Mesendoderm (in vitro differentiated cells): ENCODE measurements at regions not wholly inside any gene's neighbourhood (a gene's known extent, or its start where the extent isn't known, plus 50 kb on each side); places are given as distances from the start of the nearest gene placed in this dataset.

ENCODE experiments used
- DNase-seq: peaks from one replicate; pipeline ENCODE4 v3.0.0; 2013
- H2AK5ac ChIP-seq: 2 replicates; pipeline ENCODE4 v1.6.1; 2013; ENCODE audit warnings: low read length, inconsistent platforms
- H2BK120ac ChIP-seq: 2 replicates; pipeline ENCODE4 v1.6.1; 2013; ENCODE audit warnings: low read depth, mild to moderate bottlenecking, low read length, moderate library complexity, mixed read lengths
- H2BK15ac ChIP-seq: replicated peaks from 2 replicates; pipeline ENCODE4 v1.6.1; 2013; ENCODE audit warnings: low read depth, mild to moderate bottlenecking, moderate library complexity
- H2BK5ac ChIP-seq: 2 replicates; pipeline ENCODE4 v1.6.1; 2013; ENCODE audit warnings: low read length, inconsistent platforms
- H3K18ac ChIP-seq: 2 replicates; pipeline ENCODE4 v1.6.1; 2013; ENCODE audit warnings: mild to moderate bottlenecking, low read length, mixed read lengths
- H3K23ac ChIP-seq: one replicate; pipeline ENCODE4 v1.6.1; 2013; ENCODE audit warnings: low read length
- H3K27ac ChIP-seq: 2 replicates; pipeline ENCODE4 v1.5.1; 2013; ENCODE audit warnings: low read depth, mild to moderate bottlenecking, inconsistent platforms, low read length, moderate library complexity
- H3K27me3 ChIP-seq: 2 replicates; pipeline ENCODE4 v1.6.1; 2013; ENCODE audit warnings: low read length, control low read depth, mild to moderate bottlenecking, inconsistent platforms; ENCODE audit not compliant: insufficient read depth, poor library complexity
- H3K36me3 ChIP-seq: 2 replicates; pipeline ENCODE4 v1.6.1; 2013; ENCODE audit warnings: low read length, inconsistent platforms; ENCODE audit not compliant: control insufficient read depth, insufficient read depth
- H3K4ac ChIP-seq: one replicate; pipeline ENCODE4 v1.6.1; 2013; ENCODE audit warnings: low read depth, mild to moderate bottlenecking, low read length, moderate library complexity
- H3K4me1 ChIP-seq: 2 replicates; pipeline ENCODE4 v1.6.1; 2013; ENCODE audit warnings: low read depth, low read length, inconsistent platforms; ENCODE audit not compliant: control insufficient read depth
- H3K4me2 ChIP-seq: 2 replicates; pipeline ENCODE4 v1.6.1; 2013; ENCODE audit warnings: low read length
- H3K4me3 ChIP-seq: 2 replicates; pipeline ENCODE4 v1.5.1; 2013; ENCODE audit warnings: mild to moderate bottlenecking, low read length
- H3K56ac ChIP-seq: one replicate; pipeline ENCODE4 v1.6.1; 2013; ENCODE audit warnings: low read length
- H3K79me1 ChIP-seq: 2 replicates; pipeline ENCODE4 v1.6.1; 2013; ENCODE audit warnings: low read length, inconsistent platforms
- H3K79me2 ChIP-seq: 2 replicates; pipeline ENCODE4 v1.6.1; 2013; ENCODE audit warnings: mild to moderate bottlenecking, low read length; ENCODE audit not compliant: control insufficient read depth, insufficient read depth
- H3K9ac ChIP-seq: 2 replicates; pipeline ENCODE4 v1.6.1; 2013; ENCODE audit warnings: low read length, inconsistent platforms
- H4K5ac ChIP-seq: one replicate; pipeline ENCODE4 v1.6.1; 2013; ENCODE audit warnings: low read length
- H4K8ac ChIP-seq: one replicate; pipeline ENCODE4 v1.6.1; 2013; ENCODE audit warnings: low read depth, mild to moderate bottlenecking, control low read depth, low read length, moderate library complexity
- WGBS: extraction: QIAGEN DNeasy Blood & Tissue Kit; methylation state at CpG from one replicate; pipeline ENCODE4 v1.1.7; 2013; ENCODE audit warnings: low lambda C conversion rate, missing lambda C conversion rate; ENCODE audit not compliant: insufficient coverage; ENCODE audit errors: extremely low coverage; 5-methylcytosine and 5-hydroxymethylcytosine counted together

GRCh38 chr1:82565546-82565945 is 764.8 kb downstream of the ADGRL2 start:
- Histone ChIP-seq H2BK5ac (no peak overlapping the region), H3K56ac (no peak overlapping the region), H2BK120ac (no peak overlapping the region), H2BK15ac (no peak overlapping the region), H3K23ac (no peak overlapping the region), H3K79me1 (no peaks in the 10 kb centered on the region), H3K4me2 (no peak overlapping the region), H3K9ac (no peak overlapping the region), H3K18ac (no peak overlapping the region), H3K4ac (no peak overlapping the region), H2AK5ac (no peak overlapping the region), H3K4me3 (no peak overlapping the region), H3K79me2 (no peaks in the 10 kb centered on the region), H4K5ac (no peak overlapping the region), H3K36me3 (no peaks in the 10 kb centered on the region), H3K27ac (no peak overlapping the region), H4K8ac (no peak overlapping the region), H3K27me3 (no peaks in the 10 kb centered on the region), H3K4me1 (no peaks in the 10 kb centered on the region)
- no CpG with 5 or more reads among the region's 6 CpGs for WGBS
- no peak for DNase-seq

- Histone ChIP-seq H3K79me2 (no peaks in the 10 kb centered on the region), H3K4me3 (no peak overlapping the region), H3K9ac (no peak overlapping the region), H3K18ac (no peak overlapping the region), H3K4ac (no peak overlapping the region), H4K5ac (no peak overlapping the region), H2BK120ac (no peak overlapping the region), H3K56ac (no peak overlapping the region), H3K23ac (no peak overlapping the region), H2BK15ac (no peak overlapping the region), H4K8ac (no peak overlapping the region), H3K27me3 (no peaks in the 10 kb centered on the region), H2AK5ac (no peak overlapping the region), H3K36me3 (no peaks in the 10 kb centered on the region), H2BK5ac (no peak overlapping the region), H3K79me1 (no peaks in the 10 kb centered on the region), H3K4me2 (no peak overlapping the region), H3K27ac (no peak overlapping the region), H3K4me1 (no peaks in the 10 kb centered on the region)
- peak; percentile 87 for DNase-seq
- WGBS: no CpG with 5 or more reads among the region's 3 CpGs
Measured at GRCh38 chr1:82565146-82565545, 764.4 kb downstream of the ADGRL2 start.

- no peak overlapping the region for H3K23ac ChIP-seq
- no peaks in the 10 kb centered on the region for H3K27me3 ChIP-seq
- no peaks in the 10 kb centered on the region for H3K36me3 ChIP-seq
- no peak overlapping the region for H2BK5ac ChIP-seq
- no peak overlapping the region for H3K9ac ChIP-seq
- H3K79me1 ChIP-seq: no peaks in the 10 kb centered on the region
- no peaks in the 10 kb centered on the region for H3K79me2 ChIP-seq
- WGBS: no CpG with 5 or more reads among the region's 2 CpGs
- no peak overlapping the region for H3K4me2 ChIP-seq
- no peaks in the 10 kb centered on the region for H3K4me1 ChIP-seq
- H3K27ac ChIP-seq: no peak overlapping the region
- no peak overlapping the region for H4K8ac ChIP-seq
- no peak overlapping the region for H3K4ac ChIP-seq
- H2BK15ac ChIP-seq: no peak overlapping the region
- no peak for DNase-seq
- no peak overlapping the region for H4K5ac ChIP-seq
- H2AK5ac ChIP-seq: no peak overlapping the region
- no peak overlapping the region for H3K18ac ChIP-seq
- no peak overlapping the region for H3K56ac ChIP-seq
- H3K4me3 ChIP-seq: no peak overlapping the region
- no peak overlapping the region for H2BK120ac ChIP-seq
Measured at GRCh38 chr1:82564333-82564732, 763.6 kb downstream of the ADGRL2 start.

GRCh38 chr1:82562448-82562847 is 761.7 kb downstream of the ADGRL2 start:
- H3K79me2 ChIP-seq: no peaks in the 10 kb centered on the region
- H3K18ac ChIP-seq: no peak overlapping the region
- DNase-seq: no peak
- WGBS: no CpG with 5 or more reads among the region's 2 CpGs
- H3K27me3 ChIP-seq: no peaks in the 10 kb centered on the region
- no peak overlapping the region for H3K56ac ChIP-seq
- H2BK120ac ChIP-seq: no peak overlapping the region
- no peak overlapping the region for H3K4ac ChIP-seq
- no peaks in the 10 kb centered on the region for H3K4me1 ChIP-seq
- H2AK5ac ChIP-seq: no peak overlapping the region
- no peak overlapping the region for H3K4me3 ChIP-seq
- no peak overlapping the region for H3K23ac ChIP-seq
- no peak overlapping the region for H4K8ac ChIP-seq
- no peak overlapping the region for H3K4me2 ChIP-seq
- H3K27ac ChIP-seq: no peak overlapping the region
- no peaks in the 10 kb centered on the region for H3K79me1 ChIP-seq
- H2BK5ac ChIP-seq: no peak overlapping the region
- H4K5ac ChIP-seq: no peak overlapping the region
- no peak overlapping the region for H2BK15ac ChIP-seq
- no peaks in the 10 kb centered on the region for H3K36me3 ChIP-seq
- no peak overlapping the region for H3K9ac ChIP-seq

GRCh38 chr1:82560566-82560965 is 759.8 kb downstream of the ADGRL2 start:
- H3K4me2 ChIP-seq: no peak overlapping the region
- no peak overlapping the region for H2AK5ac ChIP-seq
- H3K56ac ChIP-seq: no peak overlapping the region
- no peak overlapping the region for H2BK120ac ChIP-seq
- H3K79me1 ChIP-seq: no peaks in the 10 kb centered on the region
- no peak overlapping the region for H4K5ac ChIP-seq
- no peak overlapping the region for H3K4ac ChIP-seq
- no peaks in the 10 kb centered on the region for H3K79me2 ChIP-seq
- H4K8ac ChIP-seq: no peak overlapping the region
- H3K4me1 ChIP-seq: no peaks in the 10 kb centered on the region
- H2BK15ac ChIP-seq: no peak overlapping the region
- H3K4me3 ChIP-seq: no peak overlapping the region
- no peaks in the 10 kb centered on the region for H3K36me3 ChIP-seq
- no peak for DNase-seq
- H3K9ac ChIP-seq: no peak overlapping the region
- no peaks in the 10 kb centered on the region for H3K27me3 ChIP-seq
- no peak overlapping the region for H3K27ac ChIP-seq
- no peak overlapping the region for H3K18ac ChIP-seq
- no peak overlapping the region for H2BK5ac ChIP-seq
- H3K23ac ChIP-seq: no peak overlapping the region

GRCh38 chr1:82555501-82555900 is 754.8 kb downstream of the ADGRL2 start:
- no CpG with 5 or more reads among the region's 1 CpG for WGBS

More at GRCh38 chr1:82555501-82555900, 754.8 kb downstream of the ADGRL2 start:
- H4K5ac ChIP-seq: no peak overlapping the region
- H3K18ac ChIP-seq: no peak overlapping the region
- H2AK5ac ChIP-seq: no peak overlapping the region
- H3K23ac ChIP-seq: no peak overlapping the region
- H3K4me3 ChIP-seq: no peak overlapping the region
- no peaks in the 10 kb centered on the region for H3K27me3 ChIP-seq
- no peak overlapping the region for H3K56ac ChIP-seq
- H2BK15ac ChIP-seq: no peak overlapping the region
- DNase-seq: no peak
- no peaks in the 10 kb centered on the region for H3K79me1 ChIP-seq
- H3K4me1 ChIP-seq: no peaks in the 10 kb centered on the region
- H3K36me3 ChIP-seq: no peaks in the 10 kb centered on the region
- no peak overlapping the region for H4K8ac ChIP-seq
- no peak overlapping the region for H3K27ac ChIP-seq
- H3K4ac ChIP-seq: no peak overlapping the region
- H2BK120ac ChIP-seq: no peak overlapping the region
- no peaks in the 10 kb centered on the region for H3K79me2 ChIP-seq
- H3K9ac ChIP-seq: no peak overlapping the region
- H2BK5ac ChIP-seq: no peak overlapping the region
- no peak overlapping the region for H3K4me2 ChIP-seq
